ENCODE measurements at regions not wholly inside any gene's neighbourhood (a gene's known extent, or its start where the extent isn't known, plus 50 kb on each side); places are given as distances from the start of the nearest gene placed in this dataset.
A peak's percentile ranks its signal among the peaks of the same experiment; 100 is the strongest.
"Not testable (repeated sequence)": the region's sequence is repeated elsewhere in the genome, so short reads cannot be mapped to it uniquely, and the experiment has no call there.

GRCh38 chr9:42420324-42420723 lies 236.9 kb downstream of the SPATA31A6 start:
- not testable (repeated sequence) for H3K27me3 ChIP-seq (ENCODE audit: control insufficient read depth, insufficient read depth, low read length); H3K9me3 ChIP-seq (ENCODE audit: control insufficient read depth, insufficient read depth, low read length); DNase-seq (ENCODE audit: low read depth in 4 of 6, low spot score in 6 of 6); H3K4me1 ChIP-seq (ENCODE audit: control insufficient read depth, insufficient read depth, low read length); H3K4me3 ChIP-seq (ENCODE audit: low read depth, low read length); H3K27ac ChIP-seq (ENCODE audit: low read depth, low read length); H3K36me3 ChIP-seq (ENCODE audit: control insufficient read depth, insufficient read depth, low read length)
- WGBS (ENCODE audit: insufficient coverage) = no CpG with 5 or more reads among the region's 2 CpGs

GRCh38 chr9:42421630-42422029 lies 238.2 kb downstream of the SPATA31A6 start:
- H3K36me3 ChIP-seq (ENCODE audit: control insufficient read depth, insufficient read depth, low read length); H3K9me3 ChIP-seq (ENCODE audit: control insufficient read depth, insufficient read depth, low read length); DNase-seq (ENCODE audit: low read depth in 4 of 6, low spot score in 6 of 6); H3K4me3 ChIP-seq (ENCODE audit: low read depth, low read length); H3K27me3 ChIP-seq (ENCODE audit: control insufficient read depth, insufficient read depth, low read length); H3K27ac ChIP-seq (ENCODE audit: low read depth, low read length); H3K4me1 ChIP-seq (ENCODE audit: control insufficient read depth, insufficient read depth, low read length): not testable (repeated sequence)
- WGBS (ENCODE audit: insufficient coverage) = no CpG with 5 or more reads among the region's 8 CpGs

- H3K9me3 ChIP-seq (ENCODE audit: control insufficient read depth, insufficient read depth, low read length); H3K36me3 ChIP-seq (ENCODE audit: control insufficient read depth, insufficient read depth, low read length); H3K27me3 ChIP-seq (ENCODE audit: control insufficient read depth, insufficient read depth, low read length); H3K4me1 ChIP-seq (ENCODE audit: control insufficient read depth, insufficient read depth, low read length); H3K4me3 ChIP-seq (ENCODE audit: low read depth, low read length); H3K27ac ChIP-seq (ENCODE audit: low read depth, low read length): not testable (repeated sequence)
- DNase-seq (ENCODE audit: low read depth in 4 of 6, low spot score in 6 of 6) = peak in 1 of 6 donors; percentile 35
- no CpG with 5 or more reads among the region's 4 CpGs for WGBS (ENCODE audit: insufficient coverage)
Observed at GRCh38 chr9:42430674-42431615, 247.5 kb downstream of the SPATA31A6 start.

GRCh38 chr9:42431616-42432010 lies 248.2 kb downstream of the SPATA31A6 start:
- H3K27me3 ChIP-seq (ENCODE audit: control insufficient read depth, insufficient read depth, low read length); H3K27ac ChIP-seq (ENCODE audit: low read depth, low read length); DNase-seq (ENCODE audit: low read depth in 4 of 6, low spot score in 6 of 6); H3K4me1 ChIP-seq (ENCODE audit: control insufficient read depth, insufficient read depth, low read length); H3K9me3 ChIP-seq (ENCODE audit: control insufficient read depth, insufficient read depth, low read length); H3K4me3 ChIP-seq (ENCODE audit: low read depth, low read length); H3K36me3 ChIP-seq (ENCODE audit: control insufficient read depth, insufficient read depth, low read length): not testable (repeated sequence)
- WGBS (ENCODE audit: insufficient coverage) = no CpG with 5 or more reads among the region's 1 CpG

- not testable (repeated sequence) for H3K4me1 ChIP-seq (ENCODE audit: control insufficient read depth, insufficient read depth, low read length); H3K4me3 ChIP-seq (ENCODE audit: low read depth, low read length); H3K27me3 ChIP-seq (ENCODE audit: control insufficient read depth, insufficient read depth, low read length); H3K9me3 ChIP-seq (ENCODE audit: control insufficient read depth, insufficient read depth, low read length); H3K27ac ChIP-seq (ENCODE audit: low read depth, low read length); DNase-seq (ENCODE audit: low read depth in 4 of 6, low spot score in 6 of 6); H3K36me3 ChIP-seq (ENCODE audit: control insufficient read depth, insufficient read depth, low read length)
- WGBS (ENCODE audit: insufficient coverage) = 81% methylated on average over 9 of the region's 15 CpGs
Observed at GRCh38 chr9:42434844-42435714, 251.6 kb downstream of the SPATA31A6 start.

GRCh38 chr9:42435715-42436342 lies 252.4 kb downstream of the SPATA31A6 start:
- no CpG with 5 or more reads among the region's 4 CpGs for WGBS (ENCODE audit: insufficient coverage)
- H3K27me3 ChIP-seq (ENCODE audit: control insufficient read depth, insufficient read depth, low read length); H3K36me3 ChIP-seq (ENCODE audit: control insufficient read depth, insufficient read depth, low read length); H3K9me3 ChIP-seq (ENCODE audit: control insufficient read depth, insufficient read depth, low read length); H3K4me1 ChIP-seq (ENCODE audit: control insufficient read depth, insufficient read depth, low read length); H3K4me3 ChIP-seq (ENCODE audit: low read depth, low read length); H3K27ac ChIP-seq (ENCODE audit: low read depth, low read length); DNase-seq (ENCODE audit: low read depth in 4 of 6, low spot score in 6 of 6): not testable (repeated sequence)

GRCh38 chr9:42437057-42437759 lies 253.7 kb downstream of the SPATA31A6 start:
- not testable (repeated sequence) for H3K9me3 ChIP-seq (ENCODE audit: control insufficient read depth, insufficient read depth, low read length); H3K4me3 ChIP-seq (ENCODE audit: low read depth, low read length); H3K36me3 ChIP-seq (ENCODE audit: control insufficient read depth, insufficient read depth, low read length); H3K27me3 ChIP-seq (ENCODE audit: control insufficient read depth, insufficient read depth, low read length); H3K4me1 ChIP-seq (ENCODE audit: control insufficient read depth, insufficient read depth, low read length); H3K27ac ChIP-seq (ENCODE audit: low read depth, low read length); DNase-seq (ENCODE audit: low read depth in 4 of 6, low spot score in 6 of 6)
- 60% methylated on average over 1 of the region's 6 CpGs for WGBS (ENCODE audit: insufficient coverage)

GRCh38 chr9:42442680-42443079 lies 259.2 kb downstream of the SPATA31A6 start:
- H3K4me1 ChIP-seq (ENCODE audit: control insufficient read depth, insufficient read depth, low read length); H3K9me3 ChIP-seq (ENCODE audit: control insufficient read depth, insufficient read depth, low read length); DNase-seq (ENCODE audit: low read depth in 4 of 6, low spot score in 6 of 6); H3K36me3 ChIP-seq (ENCODE audit: control insufficient read depth, insufficient read depth, low read length); H3K27ac ChIP-seq (ENCODE audit: low read depth, low read length); H3K4me3 ChIP-seq (ENCODE audit: low read depth, low read length); H3K27me3 ChIP-seq (ENCODE audit: control insufficient read depth, insufficient read depth, low read length): not testable (repeated sequence)

GRCh38 chr9:42443414-42443813 lies 260.0 kb downstream of the SPATA31A6 start:
- WGBS (ENCODE audit: insufficient coverage) = no CpG with 5 or more reads among the region's 2 CpGs
- not testable (repeated sequence) for H3K9me3 ChIP-seq (ENCODE audit: control insufficient read depth, insufficient read depth, low read length); H3K4me3 ChIP-seq (ENCODE audit: low read depth, low read length); H3K36me3 ChIP-seq (ENCODE audit: control insufficient read depth, insufficient read depth, low read length); H3K27me3 ChIP-seq (ENCODE audit: control insufficient read depth, insufficient read depth, low read length); H3K4me1 ChIP-seq (ENCODE audit: control insufficient read depth, insufficient read depth, low read length); DNase-seq (ENCODE audit: low read depth in 4 of 6, low spot score in 6 of 6); H3K27ac ChIP-seq (ENCODE audit: low read depth, low read length)

Measured in spinal cord (tissue), 9 donors.